GM21526 (cell line): ENCODE measurements at regions not wholly inside any gene's neighbourhood (a gene's known extent, or its start where the extent isn't known, plus 50 kb on each side); places are given as distances from the start of the nearest gene placed in this dataset.
A peak's percentile ranks its signal among the peaks of the same experiment; 100 is the strongest.
"Not testable (repeated sequence)": the region's sequence is repeated elsewhere in the genome, so short reads cannot be mapped to it uniquely, and the experiment has no call there.

Experiments
- ATAC-seq: cut with Tn5 transposase; IDR thresholded peaks from one replicate; pipeline ENCODE4 v1.9.1; 2021; ENCODE audit warnings: moderate library complexity; ENCODE audit not compliant: unreplicated experiment, low FRiP score

- no peak for ATAC-seq
Observed at GRCh38 chr3:178181784-178182183, 354.5 kb upstream of the KCNMB2 start.

- no peak for ATAC-seq
Observed at GRCh38 chr3:178182337-178182779, 353.9 kb upstream of the KCNMB2 start.

- ATAC-seq, result no peak
Observed at GRCh38 chr3:178184833-178185232, 351.4 kb upstream of the KCNMB2 start.

GRCh38 chr3:178186666-178187065, 349.6 kb upstream of the KCNMB2 start:
- ATAC-seq, result no peak

- no peak for ATAC-seq
Observed at GRCh38 chr3:178189854-178190253, 346.4 kb upstream of the KCNMB2 start.

GRCh38 chr3:178193846-178194245, 342.4 kb upstream of the KCNMB2 start:
- ATAC-seq, result no peak

GRCh38 chr3:178194539-178194938, 341.7 kb upstream of the KCNMB2 start:
- ATAC-seq, result no peak

GRCh38 chr3:178195824-178196223, 340.4 kb upstream of the KCNMB2 start:
- ATAC-seq, result peak; percentile 55

- no peak for ATAC-seq
Observed at GRCh38 chr3:178198329-178198728, 337.9 kb upstream of the KCNMB2 start.

- ATAC-seq, result no peak
Observed at GRCh38 chr3:178200316-178200715, 335.9 kb upstream of the KCNMB2 start.

- no peak for ATAC-seq
Observed at GRCh38 chr3:178201714-178202113, 334.5 kb upstream of the KCNMB2 start.

GRCh38 chr3:178202194-178202593, 334.0 kb upstream of the KCNMB2 start:
- no peak for ATAC-seq

GRCh38 chr3:178203165-178203564, 333.1 kb upstream of the KCNMB2 start:
- no peak for ATAC-seq

- ATAC-seq, result no peak
Observed at GRCh38 chr3:178203650-178204049, 332.6 kb upstream of the KCNMB2 start.

- ATAC-seq, result no peak
Observed at GRCh38 chr3:178205740-178206139, 330.5 kb upstream of the KCNMB2 start.

GRCh38 chr3:178206521-178206920, 329.7 kb upstream of the KCNMB2 start:
- ATAC-seq, result no peak

GRCh38 chr3:178207161-178207560, 329.1 kb upstream of the KCNMB2 start:
- ATAC-seq, result not testable (repeated sequence)

GRCh38 chr3:178207627-178208026, 328.6 kb upstream of the KCNMB2 start:
- not testable (repeated sequence) for ATAC-seq

- not testable (repeated sequence) for ATAC-seq
Observed at GRCh38 chr3:178209116-178209515, 327.1 kb upstream of the KCNMB2 start.

GRCh38 chr3:178209618-178210017, 326.6 kb upstream of the KCNMB2 start:
- not testable (repeated sequence) for ATAC-seq

GRCh38 chr3:178211086-178211485, 325.1 kb upstream of the KCNMB2 start:
- ATAC-seq, result not testable (repeated sequence)

GRCh38 chr3:178217479-178217878, 318.8 kb upstream of the KCNMB2 start:
- no peak for ATAC-seq

- ATAC-seq, result no peak
Observed at GRCh38 chr3:178218231-178218630, 318.0 kb upstream of the KCNMB2 start.
